Hypothalamus (tissue), 51 donors: ENCODE measurements at regions not wholly inside any gene's neighbourhood (a gene's known extent, or its start where the extent isn't known, plus 50 kb on each side); places are given as distances from the start of the nearest gene placed in this dataset.
A peak's percentile ranks its signal among the peaks of the same experiment; 100 is the strongest.

Experiments
- DNase-seq, 51 donors: peaks; one replicate each; lab custom pipeline; 2025; lab: John Stamatoyannopoulos, UW

DNA sequence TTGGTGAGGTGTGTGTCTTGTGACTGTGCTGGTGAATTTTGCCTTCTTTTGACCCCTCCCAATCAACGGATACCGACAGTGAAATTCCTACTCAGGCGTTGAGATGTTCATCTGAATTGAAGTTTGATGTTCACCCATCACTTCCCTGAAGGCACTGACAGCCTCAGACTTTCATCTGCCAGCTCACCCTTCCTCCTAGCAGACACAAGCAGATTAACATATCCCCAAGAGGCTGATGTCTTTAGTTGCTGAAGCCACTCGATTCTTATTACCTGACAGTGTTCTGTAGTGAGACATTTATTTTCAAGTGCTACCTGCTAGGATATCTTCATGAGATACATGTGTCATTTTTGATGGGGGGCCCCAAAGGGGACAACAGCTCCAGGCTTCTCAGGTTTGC, 1330.1 kb upstream of the PIK3C3 start:
- no peak for DNase-seq

DNA sequence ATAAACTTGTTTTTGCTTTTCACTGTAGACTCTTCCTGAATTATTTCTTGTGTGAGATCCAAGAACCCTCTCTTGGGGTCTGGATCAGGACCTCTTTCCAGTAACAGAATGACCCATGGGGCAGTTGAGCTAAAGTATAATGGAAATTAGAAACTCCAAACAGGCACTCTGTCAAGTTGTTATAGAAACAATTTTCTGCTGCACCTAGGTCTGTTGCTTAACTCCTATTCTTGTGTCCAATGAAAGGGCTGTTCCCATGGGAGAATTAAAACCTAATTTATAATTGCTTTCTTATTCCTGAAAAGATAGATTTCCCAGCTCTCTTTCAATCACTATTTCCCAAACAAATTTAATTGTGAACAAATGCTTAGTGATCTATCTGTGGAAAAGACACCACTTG, 1341.3 kb upstream of the PIK3C3 start:
- DNase-seq: no peak

DNA sequence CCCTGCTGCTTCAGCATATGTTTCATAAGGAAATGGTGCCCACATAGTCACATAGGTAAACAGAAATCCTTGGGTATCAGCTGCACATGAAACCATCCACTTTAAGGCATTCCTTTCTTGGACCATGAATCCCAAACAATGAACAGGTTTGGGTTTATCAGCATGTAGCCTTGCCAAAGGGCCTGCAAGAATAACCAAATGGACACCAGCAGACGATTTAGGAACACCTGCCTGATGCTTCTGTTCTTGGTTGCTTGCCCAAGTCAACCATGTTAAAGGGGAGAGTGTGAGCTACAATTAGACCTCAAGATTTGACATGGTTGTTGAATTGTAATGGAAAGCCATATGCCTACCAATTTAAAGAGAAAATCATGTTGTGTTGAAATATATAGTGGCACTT, 1342.7 kb upstream of the PIK3C3 start:
- DNase-seq: no peak

DNA sequence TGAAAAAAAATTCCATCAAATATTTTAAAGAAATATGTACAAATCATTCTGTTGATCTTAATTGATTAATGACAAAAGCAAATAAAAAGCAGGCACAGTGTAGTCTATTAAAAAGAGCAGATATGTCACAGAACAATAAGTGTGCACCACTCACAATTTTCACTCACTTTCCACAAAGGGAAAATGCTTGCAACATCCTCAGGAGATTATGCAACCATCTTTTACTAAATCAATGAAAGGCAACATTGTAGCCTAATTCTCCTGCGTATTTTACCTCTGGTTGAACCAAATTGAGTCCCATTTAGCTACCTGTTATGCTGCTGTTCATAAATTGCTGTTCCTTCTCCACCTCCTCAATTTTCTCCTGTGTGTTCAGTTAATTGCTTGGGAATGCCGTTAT, 1346.8 kb upstream of the PIK3C3 start:
- no peak for DNase-seq

DNA sequence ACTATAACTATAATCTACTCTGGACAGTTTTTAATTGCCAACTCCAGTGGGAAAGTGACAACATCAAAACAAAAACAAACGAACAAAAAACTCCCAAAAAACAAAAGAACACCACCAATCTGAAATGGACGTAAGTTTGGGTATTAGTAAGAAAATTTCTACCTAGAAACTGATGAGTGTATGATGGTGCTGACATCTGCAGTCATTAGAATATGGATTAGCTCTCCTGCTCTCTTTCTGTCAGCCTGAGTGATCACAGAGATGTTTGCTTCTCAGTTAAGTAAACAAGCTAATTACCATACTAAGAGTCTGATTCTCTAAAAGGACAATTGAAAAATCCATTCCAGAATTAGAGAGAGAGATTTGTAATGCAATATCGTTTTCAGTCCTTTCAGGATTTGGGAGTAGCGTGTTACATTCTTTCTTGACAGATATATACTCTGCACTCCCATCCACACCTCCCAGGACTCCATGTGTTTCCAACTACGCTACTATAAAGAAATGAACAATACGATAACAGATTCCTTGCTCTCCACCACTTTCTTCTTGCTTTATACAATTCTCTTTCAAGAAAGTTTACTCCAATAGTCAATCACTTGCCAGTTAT, 1347.4 kb upstream of the PIK3C3 start:
- DNase-seq: no peak

DNA sequence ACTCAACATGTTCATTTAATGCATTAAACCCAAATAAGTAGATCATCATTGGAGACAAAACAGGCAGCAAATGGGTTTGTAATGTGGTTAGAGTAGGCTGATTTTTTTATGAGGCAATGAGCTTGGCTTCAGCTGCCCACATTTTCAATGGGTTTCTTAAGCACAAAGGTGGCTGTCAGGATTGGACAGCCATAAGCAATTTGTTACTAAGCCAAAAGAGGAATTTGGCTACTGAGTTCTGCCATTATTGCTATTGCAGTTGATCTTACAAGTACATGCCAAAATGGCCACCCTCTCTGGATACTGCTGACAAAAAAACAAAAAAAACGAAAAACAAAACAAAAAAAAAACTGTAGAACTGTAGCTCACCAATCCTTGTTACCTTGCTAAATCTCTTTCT, 1348.0 kb upstream of the PIK3C3 start:
- no peak for DNase-seq

DNA sequence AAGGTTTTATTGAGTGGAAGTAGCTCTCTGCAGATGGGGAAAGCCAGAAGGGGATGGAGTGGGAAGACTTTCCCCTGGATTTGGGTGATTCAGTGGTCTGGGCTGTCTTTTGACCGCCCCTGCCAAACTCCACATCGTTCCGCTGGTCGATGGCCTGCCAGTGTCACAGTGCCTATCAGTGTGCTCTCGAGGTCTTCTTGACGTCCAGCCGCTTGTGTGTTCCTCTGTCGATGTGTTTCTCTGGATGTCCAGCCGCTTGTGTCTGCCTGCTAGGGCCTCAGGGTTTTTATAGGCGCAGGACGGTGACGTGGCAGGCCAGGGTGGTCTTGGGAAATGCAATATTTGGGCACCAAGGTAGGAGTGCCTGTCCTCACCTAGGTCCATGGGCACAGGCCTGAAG, 1371.4 kb upstream of the PIK3C3 start:
- no peak for DNase-seq

DNA sequence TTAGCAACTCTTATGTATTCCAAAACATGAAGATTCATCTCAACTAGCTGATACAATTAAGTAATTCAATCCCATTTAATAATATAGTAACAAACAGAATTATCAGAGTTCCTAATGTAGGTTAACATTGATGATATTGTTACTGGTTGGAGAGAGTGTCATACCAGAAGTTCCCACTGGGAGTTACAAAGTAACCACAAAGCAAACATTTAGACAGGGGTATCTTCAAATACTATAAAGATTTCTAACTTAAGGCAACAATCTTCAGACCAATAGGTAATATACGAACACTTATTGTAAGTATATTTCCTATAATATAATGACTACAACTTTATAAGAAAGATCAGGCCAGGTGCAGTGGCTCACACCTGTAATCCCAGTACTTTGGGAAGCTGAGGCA, 1372.9 kb upstream of the PIK3C3 start:
- DNase-seq: no peak

DNA sequence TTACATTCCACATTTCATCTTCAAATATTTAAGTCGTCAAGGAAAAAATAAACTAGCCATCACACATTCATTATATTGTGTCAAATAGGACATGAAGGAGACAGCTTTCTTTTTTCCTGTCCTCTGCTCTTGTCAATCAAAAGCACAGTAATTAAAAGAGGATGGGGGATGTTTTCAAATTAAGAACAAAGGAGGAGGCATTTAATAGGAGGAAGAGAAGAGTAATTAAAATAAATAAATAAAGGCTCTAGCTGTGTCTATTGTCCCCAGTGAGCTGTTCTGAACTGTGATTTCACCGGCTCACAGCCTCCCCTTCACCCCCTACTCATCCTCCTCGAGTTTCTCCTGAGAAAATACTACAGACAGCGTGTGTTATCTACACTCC, 1377.1 kb upstream of the PIK3C3 start:
- no peak for DNase-seq

DNA sequence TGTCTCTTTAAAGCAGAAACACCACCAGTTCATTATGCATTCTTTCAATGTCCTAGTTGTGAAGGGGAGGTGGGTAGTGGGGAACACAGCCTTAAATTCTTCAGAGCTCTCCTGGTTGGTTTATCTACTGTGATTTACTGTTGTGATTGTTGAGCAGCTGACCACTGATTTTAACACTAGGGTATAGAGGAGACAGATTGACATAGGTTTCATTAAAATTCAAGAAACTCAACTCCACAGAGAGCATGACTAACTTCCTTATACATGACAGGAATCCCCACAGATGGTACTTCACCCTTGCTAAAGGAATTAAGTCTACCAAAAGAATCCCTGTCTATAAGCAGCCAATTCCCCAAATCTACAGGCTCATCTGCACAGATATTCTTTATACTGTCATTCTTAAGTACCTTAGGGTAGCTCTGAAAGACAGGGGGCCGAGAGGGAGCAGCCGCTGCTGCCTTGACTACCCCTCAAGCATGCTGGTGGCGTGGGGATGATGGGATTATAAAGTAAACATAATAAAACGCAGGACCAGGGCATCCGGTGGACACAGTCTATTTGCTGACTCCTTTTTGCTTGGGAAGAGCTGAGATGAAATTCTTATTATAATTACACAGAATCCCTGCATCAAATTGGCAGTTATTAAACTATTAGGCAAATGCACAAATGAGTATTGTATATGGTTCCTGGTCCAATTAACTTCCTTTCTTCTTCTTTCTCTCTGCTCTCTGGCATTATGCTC, 1377.6 kb upstream of the PIK3C3 start:
- DNase-seq: no peak

DNA sequence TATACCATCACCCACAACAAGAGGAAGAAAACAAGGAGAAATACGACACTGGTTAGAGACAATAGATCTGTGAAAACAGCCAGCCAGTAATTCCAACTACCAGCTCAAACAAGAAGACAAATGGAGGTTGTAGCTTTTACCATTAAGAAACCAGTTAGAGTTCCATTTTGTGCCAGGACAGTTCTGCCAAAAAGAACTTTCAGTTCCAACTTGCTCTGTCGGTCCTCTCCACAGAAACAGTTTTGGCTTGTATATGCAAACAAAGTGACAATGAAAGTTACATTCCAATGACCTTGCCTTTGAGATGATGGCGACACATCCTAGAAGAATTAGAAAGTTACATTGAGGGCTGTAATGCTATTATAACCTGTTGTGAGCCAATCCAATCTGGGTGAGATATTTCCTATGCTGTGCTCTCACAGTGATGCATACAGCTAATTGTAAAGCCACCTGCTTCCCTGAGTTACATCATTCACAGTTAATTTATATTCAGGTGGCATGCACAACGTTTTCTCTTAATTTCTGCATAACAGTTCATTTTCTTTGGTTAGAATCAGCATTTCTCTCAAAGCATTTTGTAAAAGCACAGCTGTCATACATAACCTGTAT, 1378.4 kb upstream of the PIK3C3 start:
- peak in 2 of 51 donors; percentile 13 to 23 for DNase-seq

DNA sequence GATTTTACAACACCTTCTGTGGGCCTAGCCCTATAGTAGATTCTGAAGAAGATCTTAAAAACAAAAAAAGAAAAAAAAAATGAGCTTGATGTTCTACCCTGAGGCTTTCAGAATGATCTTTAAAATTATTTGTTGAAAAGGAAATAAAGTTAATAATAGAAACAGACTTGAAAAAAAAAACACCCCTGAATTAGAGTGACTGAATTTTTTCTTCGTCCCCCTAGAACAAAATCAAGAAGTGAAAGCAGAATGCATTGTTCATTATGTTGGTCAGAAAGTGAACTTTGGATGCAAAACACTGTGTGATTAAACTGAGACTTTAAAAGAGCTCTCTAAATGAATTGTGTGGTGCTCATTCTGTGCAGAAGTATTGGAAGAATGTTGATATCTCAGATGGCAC, 1384.4 kb upstream of the PIK3C3 start:
- DNase-seq: no peak

DNA sequence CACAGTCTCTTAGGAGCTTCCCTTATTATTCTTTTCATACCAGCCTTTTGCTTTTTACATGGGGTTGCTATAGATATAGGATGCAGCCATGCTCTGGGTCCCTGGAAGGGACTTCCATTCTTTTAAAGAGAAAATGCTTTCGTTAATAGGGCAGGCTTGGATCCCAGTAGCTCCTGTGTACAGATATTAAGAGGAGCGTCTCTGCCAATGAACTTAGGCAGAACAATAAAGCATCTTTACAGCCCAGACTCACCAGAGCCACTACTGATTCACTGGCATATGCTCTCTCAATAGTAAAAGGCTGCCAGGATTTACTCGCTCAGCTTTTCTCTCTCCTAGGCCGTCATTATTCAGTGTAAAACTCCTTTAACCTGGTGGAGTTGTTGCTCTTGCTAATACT, 1385.4 kb upstream of the PIK3C3 start:
- DNase-seq: no peak

DNA sequence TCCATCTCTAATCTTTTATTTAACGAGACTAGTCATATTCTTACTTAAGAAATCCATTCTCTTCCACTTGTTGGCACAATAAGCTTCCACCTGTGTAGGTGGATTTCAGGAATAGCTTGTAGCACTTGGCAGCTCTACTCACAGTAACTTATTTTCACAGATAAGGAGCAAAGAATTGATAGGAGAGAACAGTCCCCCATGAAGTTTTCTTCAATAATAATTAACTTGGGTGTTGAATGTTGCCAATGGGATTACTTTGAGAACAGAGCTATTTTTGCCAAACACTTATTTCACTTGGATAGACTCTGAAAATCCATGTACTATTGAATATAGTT, 1388.6 kb upstream of the PIK3C3 start:
- no peak for DNase-seq

DNA sequence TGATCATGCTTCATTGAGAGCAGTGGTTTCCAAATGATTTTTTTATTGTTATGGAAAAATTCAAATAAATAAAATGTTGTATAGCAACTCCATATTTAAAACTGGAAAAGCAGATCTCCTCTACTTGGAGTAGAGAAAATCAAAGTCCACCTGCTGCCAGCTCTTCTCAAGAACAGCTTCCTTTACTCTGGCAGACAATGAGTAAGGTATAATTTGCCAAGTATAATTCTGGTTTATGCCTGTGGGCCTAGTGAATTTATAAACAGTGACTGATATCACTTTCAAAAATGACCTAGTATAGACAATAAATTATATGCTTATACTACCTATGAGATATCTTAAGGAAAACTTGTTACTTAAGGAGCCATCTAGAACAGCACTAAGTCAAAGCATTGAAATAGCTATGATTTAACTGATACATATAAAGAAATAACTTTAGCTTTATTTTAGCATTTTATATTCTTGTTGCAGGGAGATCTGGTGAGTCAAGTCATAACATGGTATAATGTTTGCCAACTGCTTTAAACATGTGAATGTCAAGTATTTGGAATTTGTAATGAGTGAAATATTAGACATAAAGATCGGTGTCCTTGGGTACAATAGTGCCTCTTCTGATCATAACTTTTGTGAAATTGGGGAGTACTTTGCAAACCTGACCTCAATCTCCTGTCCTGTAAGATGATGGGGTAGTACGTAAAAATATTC, 1389.1 kb upstream of the PIK3C3 start:
- no peak for DNase-seq

DNA sequence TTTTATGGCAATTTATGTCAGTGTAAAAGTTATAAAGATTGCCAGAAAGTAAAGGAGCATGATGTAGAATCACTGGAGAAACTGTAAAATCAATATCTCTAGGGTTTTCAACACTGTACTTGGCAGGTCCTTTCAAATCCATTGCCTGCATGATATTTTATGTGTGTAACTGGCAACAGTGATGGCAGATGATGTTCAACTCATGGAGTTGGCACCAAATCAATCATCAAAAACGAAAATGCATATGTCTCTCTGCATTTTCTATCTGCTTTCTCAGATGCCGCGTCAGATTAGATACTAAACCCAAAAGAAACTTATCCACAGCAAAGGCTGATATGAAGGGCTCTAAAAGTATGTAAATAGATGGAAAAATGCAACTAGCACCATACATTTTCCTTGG, 1395.5 kb upstream of the PIK3C3 start:
- no peak for DNase-seq

DNA sequence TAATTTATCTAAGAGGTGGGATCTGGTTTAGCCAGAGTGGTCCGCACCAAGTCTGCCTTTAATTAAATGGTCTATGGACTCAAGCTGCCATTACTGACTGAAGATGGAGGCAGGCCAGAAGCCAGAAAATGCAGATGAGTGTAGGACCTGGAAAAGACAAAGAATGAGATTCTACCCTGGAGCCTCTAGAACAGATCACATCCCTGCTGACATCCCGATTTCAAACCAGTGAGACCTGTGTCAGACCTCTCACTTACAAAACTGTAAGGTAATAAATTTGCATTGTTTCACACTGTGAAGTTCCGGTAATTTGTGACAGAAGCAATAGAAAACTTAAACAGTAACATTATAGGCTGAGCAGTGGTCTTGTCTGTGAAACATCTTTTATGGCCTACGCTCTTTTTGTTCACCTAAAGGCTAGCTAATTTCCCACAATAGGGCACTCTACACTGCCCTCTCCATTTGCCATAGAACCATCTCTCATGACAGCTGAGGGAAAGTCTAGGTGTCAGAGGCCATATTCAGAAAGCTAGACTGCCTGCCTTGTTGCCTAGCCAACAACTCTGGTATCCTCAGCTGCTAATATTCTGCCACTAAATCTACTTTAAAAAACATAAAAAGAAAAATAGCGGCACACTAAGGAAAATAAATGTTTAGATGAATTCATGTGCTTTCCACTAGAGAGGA, 1396.2 kb upstream of the PIK3C3 start:
- DNase-seq: no peak

DNA sequence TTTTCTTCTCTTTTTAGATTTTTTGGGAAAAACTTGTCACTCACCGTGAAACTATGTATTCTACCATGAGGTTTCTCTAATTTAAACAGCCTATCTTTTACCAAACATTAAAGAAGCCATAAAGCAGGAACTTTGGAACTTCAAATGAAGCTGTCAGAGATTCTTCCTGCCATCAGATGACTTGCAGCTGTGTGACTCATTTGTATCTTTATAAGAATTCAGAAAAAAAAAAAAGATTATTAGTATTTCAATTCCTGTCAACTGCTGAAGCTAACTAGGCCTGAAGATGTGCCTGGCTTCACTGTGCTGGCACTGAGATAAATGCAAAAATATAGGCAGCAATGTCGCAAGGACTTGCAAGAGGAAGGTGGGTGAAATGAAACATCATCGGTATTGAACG, 1399.1 kb upstream of the PIK3C3 start:
- no peak for DNase-seq

DNA sequence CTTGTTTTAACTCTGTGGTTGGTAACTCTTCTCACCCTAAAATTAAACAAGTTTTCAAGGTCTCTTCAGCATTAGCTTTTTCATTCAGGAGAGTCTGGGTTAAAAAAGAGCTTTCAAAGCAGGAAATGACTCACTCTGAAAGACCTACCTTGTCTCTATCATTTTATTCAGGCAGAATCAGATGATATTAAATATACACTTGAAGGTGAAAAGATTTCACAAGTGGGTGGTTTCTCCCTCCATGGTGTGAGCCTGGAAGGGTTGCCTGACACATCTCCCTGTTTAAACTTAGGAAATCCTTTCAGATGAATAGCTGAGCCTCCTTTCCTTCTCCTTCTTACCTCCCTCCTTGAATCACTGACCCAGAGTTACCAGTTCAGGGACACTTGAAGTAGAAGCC, 1402.0 kb upstream of the PIK3C3 start:
- DNase-seq: no peak

DNA sequence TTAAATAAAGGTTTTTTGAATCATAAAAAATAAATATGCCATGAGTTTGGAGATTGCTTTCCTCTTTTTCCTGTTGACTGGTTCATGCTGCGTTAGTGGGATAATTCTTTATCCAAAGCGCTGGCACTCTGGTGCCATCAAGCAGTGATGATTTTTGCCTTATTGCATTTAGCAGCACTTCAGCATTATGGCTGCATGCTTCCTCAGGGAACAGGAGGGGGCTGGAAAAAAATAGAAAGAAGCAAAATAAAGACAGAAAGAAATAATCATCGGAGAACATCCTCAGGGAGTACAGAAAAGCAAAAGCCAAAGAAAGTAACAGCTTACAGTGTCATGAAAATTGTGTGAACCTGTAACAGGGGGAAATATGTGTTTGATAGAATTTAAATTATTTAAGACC, 1408.2 kb upstream of the PIK3C3 start:
- DNase-seq: no peak

DNA sequence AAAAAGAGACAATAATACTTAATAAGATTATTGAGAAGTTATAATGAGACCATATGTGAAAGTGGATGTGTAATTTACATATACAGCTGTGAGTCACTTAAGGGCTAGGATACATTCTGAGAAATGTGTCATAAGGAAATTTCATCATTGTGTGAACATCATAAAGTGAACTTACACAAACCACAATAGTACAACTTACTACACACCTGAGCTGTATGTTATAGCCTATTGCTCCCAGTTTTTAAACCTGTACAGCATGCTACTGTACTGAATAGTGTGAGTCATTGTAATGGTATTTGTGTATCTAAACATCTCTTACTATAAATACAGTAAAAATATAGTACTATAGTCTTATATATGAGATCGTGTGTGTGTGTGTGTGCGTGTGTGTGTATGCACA, 1420.3 kb upstream of the PIK3C3 start:
- DNase-seq: no peak
